ENCODE measurements at regions not wholly inside any gene's neighbourhood (a gene's known extent, or its start where the extent isn't known, plus 50 kb on each side); places are given as distances from the start of the nearest gene placed in this dataset.
"Not testable (repeated sequence)": the region's sequence is repeated elsewhere in the genome, so short reads cannot be mapped to it uniquely, and the experiment has no call there.

- DNase-seq = no peak
- H3K4me3 ChIP-seq = no peak overlapping the region
- H3K27me3 ChIP-seq = no peaks in the 10 kb centered on the region
- H3K9me3 ChIP-seq = no peaks in the 10 kb centered on the region
- no peaks in the 10 kb centered on the region for H3K36me3 ChIP-seq
Measured at GRCh38 chr2:35116151-35116550, 1239.4 kb upstream of the CRIM1 start.

GRCh38 chr2:35114765-35115164 lies 1240.8 kb upstream of the CRIM1 start:
- Histone ChIP-seq H3K9me3 (no peaks in the 10 kb centered on the region), H3K4me3 (no peak overlapping the region), H3K27me3 (no peaks in the 10 kb centered on the region), H3K36me3 (no peaks in the 10 kb centered on the region)
- DNase-seq = no peak

GRCh38 chr2:35112367-35112766 lies 1243.2 kb upstream of the CRIM1 start:
- H3K9me3 ChIP-seq, H3K4me3 ChIP-seq, DNase-seq, H3K27me3 ChIP-seq, H3K36me3 ChIP-seq: not testable (repeated sequence)

- H3K4me3 ChIP-seq = no peak overlapping the region
- no peak for DNase-seq
- no peaks in the 10 kb centered on the region for H3K36me3 ChIP-seq
- H3K9me3 ChIP-seq = no peaks in the 10 kb centered on the region
- H3K27me3 ChIP-seq = no peaks in the 10 kb centered on the region
Measured at GRCh38 chr2:35104309-35104708, 1251.3 kb upstream of the CRIM1 start.

- no peak for DNase-seq
- H3K4me3 ChIP-seq = no peak overlapping the region
- no peaks in the 10 kb centered on the region for H3K9me3 ChIP-seq
- H3K27me3 ChIP-seq = no peaks in the 10 kb centered on the region
- no peaks in the 10 kb centered on the region for H3K36me3 ChIP-seq
Measured at GRCh38 chr2:35099342-35099741, 1256.2 kb upstream of the CRIM1 start.

GRCh38 chr2:35082072-35082471 lies 1273.5 kb upstream of the CRIM1 start:
- H3K4me3 ChIP-seq = no peak overlapping the region
- no peaks in the 10 kb centered on the region for H3K27me3 ChIP-seq
- no peaks in the 10 kb centered on the region for H3K36me3 ChIP-seq
- H3K9me3 ChIP-seq = no peaks in the 10 kb centered on the region
- no peak for DNase-seq

- no peaks in the 10 kb centered on the region for H3K36me3 ChIP-seq
- no peak overlapping the region for H3K4me3 ChIP-seq
- DNase-seq = no peak
- no peaks in the 10 kb centered on the region for H3K27me3 ChIP-seq
- no peaks in the 10 kb centered on the region for H3K9me3 ChIP-seq
Measured at GRCh38 chr2:35081622-35082015, 1274.0 kb upstream of the CRIM1 start.

- no peaks in the 10 kb centered on the region for H3K27me3 ChIP-seq
- no peaks in the 10 kb centered on the region for H3K36me3 ChIP-seq
- no peak overlapping the region for H3K4me3 ChIP-seq
- H3K9me3 ChIP-seq = no peaks in the 10 kb centered on the region
- DNase-seq = no peak
Measured at GRCh38 chr2:35081001-35081621, 1274.5 kb upstream of the CRIM1 start.

- Histone ChIP-seq H3K9me3 (no peaks in the 10 kb centered on the region), H3K27me3 (no peaks in the 10 kb centered on the region), H3K4me3 (no peak overlapping the region), H3K36me3 (no peaks in the 10 kb centered on the region)
- peak; percentile 0 for DNase-seq
Measured at GRCh38 chr2:35080231-35080910, 1275.2 kb upstream of the CRIM1 start.

GRCh38 chr2:35067420-35067819 lies 1288.2 kb upstream of the CRIM1 start:
- Histone ChIP-seq H3K27me3 (no peaks in the 10 kb centered on the region), H3K9me3 (no peaks in the 10 kb centered on the region), H3K36me3 (no peaks in the 10 kb centered on the region), H3K4me3 (no peak overlapping the region)
- DNase-seq = no peak

GRCh38 chr2:35063836-35064235 lies 1291.7 kb upstream of the CRIM1 start:
- no peaks in the 10 kb centered on the region for H3K9me3 ChIP-seq
- no peak for DNase-seq
- H3K36me3 ChIP-seq = no peaks in the 10 kb centered on the region
- 0 out of 2 replicates have a peak, but pooled peaks cover 2% of the 10 kb centered on the region for H3K27me3 ChIP-seq
- no peak overlapping the region for H3K4me3 ChIP-seq

- Histone ChIP-seq H3K27me3 (no peaks in the 10 kb centered on the region), H3K36me3 (no peaks in the 10 kb centered on the region), H3K4me3 (no peak overlapping the region), H3K9me3 (no peaks in the 10 kb centered on the region)
- no peak for DNase-seq
Measured at GRCh38 chr2:35035883-35036282, 1319.7 kb upstream of the CRIM1 start.

GRCh38 chr2:35033748-35034147 lies 1321.8 kb upstream of the CRIM1 start:
- Histone ChIP-seq H3K4me3 (no peak overlapping the region), H3K36me3 (no peaks in the 10 kb centered on the region), H3K9me3 (no peaks in the 10 kb centered on the region), H3K27me3 (no peaks in the 10 kb centered on the region)
- no peak for DNase-seq

- DNase-seq = no peak
- H3K36me3 ChIP-seq = no peaks in the 10 kb centered on the region
- no peaks in the 10 kb centered on the region for H3K9me3 ChIP-seq
- H3K4me3 ChIP-seq = no peak overlapping the region
- H3K27me3 ChIP-seq = no peaks in the 10 kb centered on the region
Measured at GRCh38 chr2:35023545-35023944, 1332.0 kb upstream of the CRIM1 start.

- Histone ChIP-seq H3K27me3 (no peaks in the 10 kb centered on the region), H3K36me3 (no peaks in the 10 kb centered on the region), H3K9me3 (no peaks in the 10 kb centered on the region), H3K4me3 (no peak overlapping the region)
- DNase-seq = no peak
Measured at GRCh38 chr2:35000453-35000852, 1355.1 kb upstream of the CRIM1 start.

- Histone ChIP-seq H3K27me3 (no peaks in the 10 kb centered on the region), H3K36me3 (no peaks in the 10 kb centered on the region), H3K9me3 (no peaks in the 10 kb centered on the region), H3K4me3 (no peak overlapping the region)
- DNase-seq = no peak
Measured at GRCh38 chr2:34998741-34999140, 1356.8 kb upstream of the CRIM1 start.

- Histone ChIP-seq H3K4me3 (no peak overlapping the region), H3K36me3 (no peaks in the 10 kb centered on the region), H3K27me3 (no peaks in the 10 kb centered on the region), H3K9me3 (no peaks in the 10 kb centered on the region)
- DNase-seq = no peak
Measured at GRCh38 chr2:34997779-34998178, 1357.8 kb upstream of the CRIM1 start.

- Histone ChIP-seq H3K27me3 (no peaks in the 10 kb centered on the region), H3K4me3 (no peak overlapping the region), H3K9me3 (no peaks in the 10 kb centered on the region), H3K36me3 (no peaks in the 10 kb centered on the region)
- no peak for DNase-seq
Measured at GRCh38 chr2:34995196-34995595, 1360.4 kb upstream of the CRIM1 start.

Data from MG63 (cell line).